ENCODE measurements at regions not wholly inside any gene's neighbourhood (a gene's known extent, or its start where the extent isn't known, plus 50 kb on each side); places are given as distances from the start of the nearest gene placed in this dataset.
"Not testable (repeated sequence)": the region's sequence is repeated elsewhere in the genome, so short reads cannot be mapped to it uniquely, and the experiment has no call there.

DNA sequence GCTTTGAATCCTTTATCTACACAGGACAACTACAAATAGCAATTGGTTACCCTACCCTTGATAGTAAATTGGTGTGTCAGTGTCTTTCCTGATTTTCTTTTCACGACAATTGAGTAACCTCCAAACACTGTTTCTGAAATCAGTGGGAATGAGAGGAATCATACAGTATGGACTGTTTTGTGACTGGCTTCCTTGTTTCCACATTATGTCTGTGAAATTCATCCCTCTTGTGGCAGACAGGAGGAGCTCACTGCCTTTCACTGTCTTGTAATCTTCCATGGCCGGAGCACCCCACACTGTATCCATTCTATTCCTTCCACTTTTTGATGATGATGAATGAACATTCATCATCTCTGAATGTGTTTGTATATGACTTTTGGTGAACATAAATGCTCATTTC lies 164.0 kb upstream of the PZP start:
- Mint-ChIP-seq H3K4me1 (no peaks in the 10 kb centered on the region), H3K4me3 (no peak overlapping the region), H3K27ac (no peak overlapping the region), H3K27me3 (no peaks in the 10 kb centered on the region), H3K36me3 (peaks cover 1% of the 10 kb centered on the region), H3K9me3 (no peaks in the 10 kb centered on the region)

DNA sequence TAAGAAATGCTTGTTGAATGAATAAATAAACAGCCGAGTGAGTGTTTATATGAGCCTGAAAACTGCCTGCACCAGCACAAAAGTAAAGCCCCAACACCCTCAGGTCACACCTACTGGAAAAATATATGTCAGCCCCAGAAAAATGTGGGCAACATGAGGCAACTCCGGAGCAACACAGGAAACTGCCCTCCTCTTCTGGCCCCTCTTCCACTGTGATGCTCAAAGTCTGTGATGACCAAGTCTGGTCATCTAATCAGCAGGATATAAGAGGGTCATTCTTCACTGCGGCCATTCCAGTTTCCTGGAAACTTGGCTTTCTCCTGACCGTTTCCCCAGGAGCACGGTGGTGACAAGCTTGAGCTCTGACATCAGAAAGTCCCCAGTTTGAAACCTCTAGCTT lies 159.6 kb upstream of the PZP start:
- peaks cover 20% of the 10 kb centered on the region for H3K4me1 Mint-ChIP-seq
- no peaks in the 10 kb centered on the region for H3K36me3 Mint-ChIP-seq
- H3K27me3 Mint-ChIP-seq: no peaks in the 10 kb centered on the region
- no peaks in the 10 kb centered on the region for H3K9me3 Mint-ChIP-seq
- no peak overlapping the region for H3K27ac Mint-ChIP-seq
- H3K4me3 Mint-ChIP-seq: no peak overlapping the region

DNA sequence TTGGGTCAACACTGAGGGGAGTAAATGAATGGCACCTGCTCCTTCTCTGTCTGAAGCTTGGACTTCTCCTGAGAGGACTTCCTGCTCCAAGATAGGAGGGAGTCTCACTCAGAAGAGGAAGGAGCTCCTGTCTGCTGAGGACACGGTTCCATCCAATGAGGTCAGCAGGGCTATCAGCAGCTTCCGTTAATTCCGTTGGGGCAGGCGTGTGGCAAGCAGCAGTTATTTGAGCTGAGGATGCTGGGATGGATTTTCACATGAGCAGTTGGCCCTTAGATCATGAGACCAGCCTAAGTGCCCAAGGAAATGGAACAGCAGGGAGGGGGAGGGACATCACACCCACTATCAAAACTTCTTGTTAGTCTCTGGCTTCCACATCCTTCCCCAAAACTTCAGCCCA lies 159.0 kb upstream of the PZP start:
- no peak overlapping the region for H3K27ac Mint-ChIP-seq
- H3K4me3 Mint-ChIP-seq: no peak overlapping the region
- H3K36me3 Mint-ChIP-seq: no peaks in the 10 kb centered on the region
- no peaks in the 10 kb centered on the region for H3K27me3 Mint-ChIP-seq
- H3K9me3 Mint-ChIP-seq: no peaks in the 10 kb centered on the region
- H3K4me1 Mint-ChIP-seq: peaks cover 20% of the 10 kb centered on the region

DNA sequence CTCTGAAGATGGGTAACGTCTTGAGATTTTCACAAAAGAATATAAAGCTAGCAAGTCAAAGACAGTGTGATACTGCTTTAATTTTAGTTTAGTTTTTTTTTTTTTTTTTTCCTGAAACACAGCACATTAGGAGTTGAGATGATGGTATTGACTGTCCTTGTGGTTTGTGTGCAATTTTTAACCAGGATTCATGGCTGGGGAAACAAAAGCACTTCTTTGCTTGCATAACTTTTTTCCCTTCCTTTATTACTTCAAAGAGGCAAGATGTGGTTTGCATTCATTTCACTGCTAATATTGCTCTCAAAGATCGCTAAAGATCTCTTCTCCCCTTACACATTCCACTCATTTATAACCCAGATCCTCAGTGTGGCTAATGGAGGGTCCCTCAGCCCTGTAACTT lies 157.1 kb upstream of the PZP start:
- H3K27ac Mint-ChIP-seq: no peak overlapping the region
- H3K27me3 Mint-ChIP-seq: no peaks in the 10 kb centered on the region

DNA sequence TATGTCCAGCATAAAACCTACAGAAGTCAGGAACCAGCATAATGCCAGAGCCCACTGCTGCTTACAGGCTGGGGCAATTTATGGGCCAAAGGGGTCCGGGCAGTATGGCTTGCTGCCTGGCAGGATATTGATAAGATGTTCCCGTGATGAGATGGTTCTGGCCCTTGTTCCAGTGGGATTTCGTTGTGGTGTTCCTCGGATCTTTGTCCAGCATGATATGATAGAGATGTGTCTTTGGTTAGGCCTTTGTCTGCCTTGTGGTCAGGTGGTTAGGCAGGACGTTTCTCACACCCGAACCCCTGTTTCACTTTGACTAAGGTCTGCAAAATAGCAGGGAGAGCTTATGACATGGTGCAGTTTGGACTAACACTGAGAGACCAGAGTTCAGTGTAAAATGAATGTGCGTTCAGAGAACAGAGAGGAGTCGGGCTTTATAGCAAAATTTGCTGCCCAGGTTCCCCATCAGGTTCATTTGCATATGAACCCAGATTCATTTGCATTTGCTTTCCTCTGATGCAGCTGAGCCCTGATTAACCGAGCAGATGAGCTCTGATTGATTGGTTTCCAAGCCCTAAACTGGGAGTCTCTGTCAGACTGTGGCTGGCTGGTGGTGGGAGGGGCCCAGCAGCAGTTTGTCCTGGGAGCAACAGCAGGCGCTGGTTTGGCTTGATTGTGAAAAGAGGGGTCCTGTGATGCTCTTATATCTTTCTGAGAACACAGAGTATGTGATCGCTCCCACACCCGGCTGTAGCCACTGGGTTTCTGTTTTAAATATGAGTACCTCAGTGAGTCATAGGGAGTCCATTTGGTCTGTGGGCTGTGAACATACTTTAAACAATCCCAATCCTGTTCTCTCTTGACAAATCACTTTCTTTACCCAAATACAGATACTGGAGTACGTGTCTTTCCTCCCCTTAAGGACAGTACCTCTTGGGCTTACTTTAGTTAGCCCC lies 156.3 kb upstream of the PZP start:
- Mint-ChIP-seq H3K4me3 (no peak overlapping the region), H3K4me1 (peaks cover 20% of the 10 kb centered on the region), H3K9me3 (no peaks in the 10 kb centered on the region), H3K36me3 (peaks cover 2% of the 10 kb centered on the region), H3K27me3 (no peaks in the 10 kb centered on the region), H3K27ac (no peak overlapping the region)

More for the DNA sequence above, 157.1 kb upstream of the PZP start:
- peaks cover 2% of the 10 kb centered on the region for H3K36me3 Mint-ChIP-seq
- no peaks in the 10 kb centered on the region for H3K9me3 Mint-ChIP-seq
- no peak overlapping the region for H3K4me3 Mint-ChIP-seq
- peaks cover 20% of the 10 kb centered on the region for H3K4me1 Mint-ChIP-seq

DNA sequence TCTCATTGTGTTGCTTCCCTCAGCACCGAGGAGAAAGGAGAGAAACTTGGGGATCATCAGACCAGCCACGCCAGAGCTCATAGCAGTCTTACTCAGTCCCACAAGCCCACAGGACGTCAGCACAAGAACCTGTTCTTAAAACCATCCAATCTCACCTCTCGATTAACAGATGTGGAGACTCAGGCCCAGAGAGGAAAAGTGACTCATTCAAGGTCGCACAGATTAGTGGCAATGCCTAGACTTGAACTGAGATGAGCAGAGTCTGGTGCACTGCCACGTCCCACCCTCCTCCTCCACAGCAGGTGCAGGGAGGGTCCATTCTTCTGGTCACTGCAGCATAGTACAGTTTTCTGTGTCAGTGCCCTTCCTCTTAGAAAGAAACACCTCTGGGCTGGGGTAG lies 154.9 kb upstream of the PZP start:
- H3K4me3 Mint-ChIP-seq: no peak overlapping the region
- H3K4me1 Mint-ChIP-seq: peaks cover 20% of the 10 kb centered on the region
- H3K27ac Mint-ChIP-seq: no peak overlapping the region
- H3K36me3 Mint-ChIP-seq: peaks cover 6% of the 10 kb centered on the region
- H3K27me3 Mint-ChIP-seq: no peaks in the 10 kb centered on the region
- no peaks in the 10 kb centered on the region for H3K9me3 Mint-ChIP-seq

DNA sequence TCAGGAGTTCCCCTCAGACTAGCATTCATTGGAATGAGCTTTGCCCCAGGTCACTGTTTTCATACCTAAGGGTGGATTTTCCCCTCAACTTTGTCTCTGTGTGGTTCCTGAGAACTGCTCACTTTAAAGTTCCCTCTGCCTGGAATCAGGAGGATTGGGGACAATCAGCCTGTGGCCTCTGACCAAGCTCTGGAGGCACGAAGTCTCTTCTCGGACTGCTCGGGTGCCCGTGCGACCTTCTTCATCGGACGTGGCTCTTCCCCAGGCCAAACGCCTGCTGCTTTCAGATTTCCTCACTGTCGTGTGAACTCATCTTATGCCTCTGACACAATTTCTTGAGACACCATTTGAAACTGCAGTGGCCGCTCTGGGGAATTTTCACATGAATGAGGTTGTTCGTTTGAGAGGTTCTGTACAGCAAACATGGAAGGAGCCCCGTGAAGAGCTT lies 153.7 kb upstream of the PZP start:
- Mint-ChIP-seq H3K4me3 (no peak overlapping the region), H3K27ac (no peak overlapping the region), H3K27me3 (no peaks in the 10 kb centered on the region), H3K9me3 (no peaks in the 10 kb centered on the region), H3K4me1 (peaks cover 20% of the 10 kb centered on the region), H3K36me3 (peaks cover 10% of the 10 kb centered on the region)

DNA sequence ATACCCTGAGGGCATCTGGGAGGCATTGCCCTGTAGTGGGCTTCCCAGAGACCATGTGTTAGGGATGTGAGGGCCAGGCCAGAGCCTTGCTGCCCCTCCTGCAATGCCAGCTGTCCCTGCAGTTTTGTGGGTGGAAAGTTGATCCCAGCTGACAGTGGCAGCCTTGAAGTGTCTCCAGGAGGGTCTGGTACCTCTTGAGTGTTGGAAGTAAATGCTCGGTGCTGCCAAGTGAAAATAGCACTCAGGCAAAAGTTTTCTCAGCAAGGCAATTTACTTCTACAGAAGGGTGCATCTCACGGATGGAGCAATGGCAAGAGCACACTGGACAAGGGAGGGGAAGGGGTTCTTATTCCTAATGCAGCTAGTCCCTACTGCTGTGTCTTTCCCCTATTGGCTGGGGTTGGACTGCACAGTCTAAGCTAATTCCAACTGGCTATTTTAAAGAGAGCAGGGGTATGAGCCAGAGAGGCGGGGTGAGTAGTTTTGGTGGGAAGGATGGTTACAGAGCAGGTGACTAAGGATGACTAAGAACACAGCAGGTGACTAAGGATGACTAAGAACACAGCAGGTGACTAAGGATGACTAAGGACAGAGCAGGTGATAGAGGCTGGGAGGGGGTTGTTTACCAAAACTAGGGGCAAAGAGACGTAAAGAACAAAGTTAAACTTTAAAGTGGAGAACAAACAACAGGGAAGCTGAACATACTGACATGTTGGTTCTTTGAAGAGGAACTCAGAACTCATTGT lies 146.0 kb upstream of the PZP start:
- H3K9me3 Mint-ChIP-seq, H3K4me1 Mint-ChIP-seq, H3K27me3 Mint-ChIP-seq, H3K27ac Mint-ChIP-seq, H3K4me3 Mint-ChIP-seq, H3K36me3 Mint-ChIP-seq: not testable (repeated sequence)

DNA sequence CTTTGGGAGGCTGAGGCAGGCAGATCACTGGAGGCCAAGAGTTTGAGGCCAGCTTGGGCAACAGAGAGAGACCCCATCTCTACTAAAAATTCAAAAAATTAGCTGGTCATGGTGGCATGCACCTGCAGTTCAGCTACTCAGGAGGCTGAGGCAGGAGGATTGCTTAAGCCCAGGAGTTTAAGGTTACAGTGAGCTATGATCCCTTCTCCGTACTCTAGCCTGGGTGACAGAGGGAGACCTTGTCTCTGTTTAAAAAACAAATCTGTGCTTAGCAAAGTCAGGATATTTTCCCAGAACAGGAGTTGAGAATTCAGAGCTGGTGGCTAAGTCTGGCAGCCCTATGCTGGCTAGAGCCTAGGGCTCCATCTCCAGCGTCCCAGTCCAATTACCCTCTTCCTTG lies 142.9 kb upstream of the PZP start:
- Mint-ChIP-seq H3K27me3 (no peaks in the 10 kb centered on the region), H3K4me3 (no peak overlapping the region), H3K36me3 (peaks cover 4% of the 10 kb centered on the region), H3K4me1 (peaks cover 5% of the 10 kb centered on the region), H3K9me3 (no peaks in the 10 kb centered on the region), H3K27ac (no peak overlapping the region)

DNA sequence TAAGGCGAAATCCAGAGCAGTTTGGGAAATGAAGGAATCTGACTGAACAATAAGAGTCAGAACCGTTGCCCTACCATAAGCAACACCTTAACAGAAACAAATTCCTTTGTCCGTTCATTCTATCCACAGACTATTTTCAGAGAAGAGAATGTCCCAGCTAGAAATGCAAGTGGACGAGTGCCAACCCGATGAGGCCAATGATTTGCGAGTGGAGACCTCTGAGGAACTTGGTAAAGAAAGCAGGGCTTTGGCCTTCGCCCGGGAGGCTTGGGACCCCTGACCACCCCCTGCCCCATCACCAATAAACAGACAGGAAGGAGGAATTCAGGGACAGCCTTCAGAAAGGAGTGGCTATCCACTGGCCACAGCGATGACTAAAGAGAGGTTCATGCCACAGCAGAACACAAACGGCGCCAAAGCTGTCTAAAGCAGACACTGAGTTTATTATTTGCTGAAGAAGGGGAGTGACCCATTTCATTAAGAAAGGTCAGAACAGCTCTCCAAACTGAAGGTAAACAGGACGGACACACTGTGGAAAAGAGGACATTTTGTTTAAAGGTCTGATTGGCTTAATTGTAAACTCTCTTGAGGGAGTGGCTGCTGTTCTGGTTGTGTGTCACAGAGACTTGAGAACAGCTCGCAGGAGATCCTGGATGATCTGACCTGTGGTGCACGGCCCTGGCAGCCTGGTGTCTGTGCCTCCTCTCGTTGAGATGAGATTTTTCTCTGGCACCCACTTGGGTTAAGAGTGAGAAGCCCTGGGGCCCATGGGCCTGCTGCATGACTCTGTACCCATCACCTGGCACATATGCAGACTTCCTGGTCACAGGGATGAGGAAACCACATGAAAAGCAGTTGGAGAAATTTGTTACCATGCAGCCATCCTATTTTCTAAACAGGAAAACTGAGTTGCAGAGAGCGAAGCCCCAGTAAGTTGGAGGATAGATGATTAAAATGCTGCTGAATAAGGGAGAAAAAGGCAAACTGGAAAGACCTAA lies 142.0 kb upstream of the PZP start:
- H3K4me3 Mint-ChIP-seq: no peak overlapping the region
- no peak overlapping the region for H3K27ac Mint-ChIP-seq
- no peaks in the 10 kb centered on the region for H3K27me3 Mint-ChIP-seq
- no peaks in the 10 kb centered on the region for H3K9me3 Mint-ChIP-seq
- peaks cover 10% of the 10 kb centered on the region for H3K4me1 Mint-ChIP-seq
- peaks cover 2% of the 10 kb centered on the region for H3K36me3 Mint-ChIP-seq

DNA sequence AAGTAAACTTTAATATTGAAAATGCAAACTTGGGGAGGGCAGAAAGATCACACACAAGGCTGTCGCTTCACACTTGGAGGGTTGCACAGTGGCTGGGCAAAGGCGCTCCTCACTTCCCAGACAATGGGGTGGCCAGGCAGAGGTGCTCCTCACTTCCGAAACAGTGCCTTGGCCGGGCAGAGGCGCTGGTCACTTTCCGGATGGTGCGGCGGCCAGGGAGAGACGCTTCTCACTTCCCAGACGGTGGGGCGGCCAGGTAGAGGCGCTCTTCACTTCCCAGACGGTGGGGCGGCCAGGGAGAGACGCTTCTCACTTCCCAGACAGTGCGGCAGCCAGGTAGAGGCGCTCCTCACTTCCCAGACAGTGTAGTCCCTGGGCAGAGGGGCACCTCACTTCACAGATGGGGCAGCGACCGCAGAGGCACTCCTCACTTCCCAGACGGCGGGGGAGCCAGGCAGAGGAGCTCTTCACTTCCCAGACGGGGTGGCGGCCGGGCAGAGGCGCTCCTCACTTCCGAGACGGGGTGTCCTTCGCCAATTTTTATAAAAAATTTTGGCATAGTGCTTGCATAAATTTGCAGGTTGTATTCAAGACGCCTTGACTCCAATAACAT lies 140.8 kb upstream of the PZP start:
- Mint-ChIP-seq H3K9me3 (no peaks in the 10 kb centered on the region), H3K27ac (no peak overlapping the region), H3K36me3 (peaks cover 2% of the 10 kb centered on the region), H3K27me3 (no peaks in the 10 kb centered on the region), H3K4me3 (no peak overlapping the region), H3K4me1 (peaks cover 12% of the 10 kb centered on the region)

DNA sequence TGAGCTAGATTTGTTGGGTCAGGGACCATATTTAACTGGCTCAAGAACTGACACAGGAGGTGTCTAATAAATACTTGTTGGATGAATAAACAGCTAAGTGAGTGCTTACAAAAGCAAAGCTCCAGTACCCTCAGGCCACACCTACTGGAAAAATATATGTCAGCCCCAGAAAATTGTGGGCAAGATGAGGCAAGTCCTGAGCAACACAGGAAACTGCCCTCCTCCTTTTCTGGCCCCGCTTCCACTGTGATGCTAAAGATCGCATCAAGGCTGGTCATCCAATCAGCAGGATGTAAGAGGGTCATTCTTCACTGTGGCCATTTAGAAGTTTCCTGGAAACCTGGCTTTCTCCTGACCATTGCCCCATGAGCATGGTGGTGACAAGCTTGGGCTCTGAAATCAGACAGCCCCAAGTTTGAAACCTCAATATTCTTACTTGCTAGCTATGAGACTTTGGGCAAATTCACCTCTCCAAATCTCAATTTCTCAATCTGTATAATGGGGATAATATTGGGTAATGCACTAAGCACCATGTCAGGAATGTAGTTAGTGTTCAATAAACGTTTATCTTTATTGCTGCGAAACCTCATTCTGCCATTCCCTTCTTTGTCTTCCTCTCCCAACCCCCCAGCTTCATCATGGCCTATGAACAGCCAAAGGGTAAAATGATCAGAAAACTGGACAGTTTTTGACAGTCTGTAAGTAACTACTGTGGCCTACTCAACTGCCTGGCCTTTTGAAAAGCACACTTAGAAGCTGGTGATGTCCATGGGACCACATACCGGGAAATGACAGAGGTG lies 139.3 kb upstream of the PZP start:
- Mint-ChIP-seq H3K27me3 (no peaks in the 10 kb centered on the region), H3K27ac (no peak overlapping the region), H3K36me3 (peaks cover 2% of the 10 kb centered on the region), H3K4me1 (peaks cover 17% of the 10 kb centered on the region), H3K4me3 (no peak overlapping the region), H3K9me3 (no peaks in the 10 kb centered on the region)

DNA sequence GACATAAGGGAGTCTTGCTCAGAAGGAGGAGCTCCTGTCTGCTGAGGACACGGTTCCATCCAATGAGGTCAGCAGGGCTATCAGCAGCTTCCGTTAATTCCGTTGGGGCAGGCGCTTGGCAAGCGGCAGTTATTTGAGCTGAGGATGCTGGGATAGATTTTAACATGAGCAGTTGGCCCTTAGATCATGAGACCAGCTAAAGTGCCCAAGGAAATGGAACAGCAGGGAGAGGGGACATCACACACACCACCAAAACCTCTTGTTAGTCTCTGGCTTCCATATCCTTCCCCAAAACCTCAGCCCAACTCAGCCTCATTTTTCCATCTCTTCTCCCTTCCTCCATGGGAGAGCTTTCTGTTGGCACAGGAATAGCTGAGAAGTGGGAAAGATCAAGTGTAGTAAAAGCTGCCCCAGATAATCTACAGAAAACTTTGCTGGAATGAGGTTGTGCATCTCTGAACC lies 138.7 kb upstream of the PZP start:
- H3K36me3 Mint-ChIP-seq: peaks cover 1% of the 10 kb centered on the region
- H3K4me3 Mint-ChIP-seq: no peak overlapping the region
- H3K27me3 Mint-ChIP-seq: no peaks in the 10 kb centered on the region
- no peaks in the 10 kb centered on the region for H3K9me3 Mint-ChIP-seq
- H3K4me1 Mint-ChIP-seq: peaks cover 24% of the 10 kb centered on the region
- no peak overlapping the region for H3K27ac Mint-ChIP-seq

DNA sequence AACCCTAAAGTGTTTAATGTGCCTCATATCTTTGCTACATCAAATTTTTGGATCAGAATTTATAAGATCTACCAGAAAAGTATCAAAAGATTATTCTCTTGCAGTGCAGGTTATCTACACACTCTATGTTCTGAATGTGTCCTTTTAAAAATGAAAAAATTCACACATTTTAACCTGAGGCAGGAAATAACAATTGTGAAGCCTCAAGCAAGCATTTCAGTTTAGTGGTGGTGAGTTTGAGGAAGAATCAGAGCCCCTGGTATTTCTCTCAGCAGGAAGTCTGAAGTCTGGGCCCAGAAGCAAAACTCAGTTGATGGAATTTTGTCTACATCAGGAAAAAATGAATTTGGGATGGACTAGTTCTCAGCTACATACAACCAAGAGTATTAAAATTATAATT lies 137.0 kb upstream of the PZP start:
- H3K36me3 Mint-ChIP-seq: no peaks in the 10 kb centered on the region
- H3K9me3 Mint-ChIP-seq: no peaks in the 10 kb centered on the region
- H3K27ac Mint-ChIP-seq: no peak overlapping the region
- H3K4me1 Mint-ChIP-seq: peaks cover 31% of the 10 kb centered on the region
- H3K27me3 Mint-ChIP-seq: no peaks in the 10 kb centered on the region
- no peak overlapping the region for H3K4me3 Mint-ChIP-seq
